ENCODE measurements at regions not wholly inside any gene's neighbourhood (a gene's known extent, or its start where the extent isn't known, plus 50 kb on each side); places are given as distances from the start of the nearest gene placed in this dataset.
"Not testable (repeated sequence)": the region's sequence is repeated elsewhere in the genome, so short reads cannot be mapped to it uniquely, and the experiment has no call there.

DNA sequence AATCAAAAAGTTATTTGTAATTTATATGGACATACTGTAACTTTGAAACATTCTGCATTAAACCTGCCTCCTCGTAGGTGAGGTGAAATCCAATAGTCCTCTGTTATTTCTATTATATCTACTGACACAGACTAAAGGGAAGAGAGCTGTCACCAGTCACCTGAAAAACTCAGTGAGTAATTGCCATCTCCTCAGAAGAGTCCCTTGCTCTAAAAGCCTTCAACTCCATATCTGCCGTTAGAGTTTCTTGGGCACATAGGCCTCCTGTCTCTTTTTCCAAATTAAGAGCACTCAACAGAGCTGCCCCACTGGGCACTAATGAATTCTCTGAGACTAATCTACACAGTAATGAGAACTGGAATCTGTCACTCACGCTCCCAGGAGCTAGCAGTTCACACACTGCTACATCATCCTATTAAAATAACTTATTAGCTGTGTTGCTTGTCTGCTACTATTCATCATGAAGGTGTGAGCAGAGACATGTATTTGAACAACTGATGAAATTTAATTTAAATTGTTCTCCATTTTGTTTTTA is 67.3 kb upstream of the VCAN start:
- no peak for DNase-seq

DNA sequence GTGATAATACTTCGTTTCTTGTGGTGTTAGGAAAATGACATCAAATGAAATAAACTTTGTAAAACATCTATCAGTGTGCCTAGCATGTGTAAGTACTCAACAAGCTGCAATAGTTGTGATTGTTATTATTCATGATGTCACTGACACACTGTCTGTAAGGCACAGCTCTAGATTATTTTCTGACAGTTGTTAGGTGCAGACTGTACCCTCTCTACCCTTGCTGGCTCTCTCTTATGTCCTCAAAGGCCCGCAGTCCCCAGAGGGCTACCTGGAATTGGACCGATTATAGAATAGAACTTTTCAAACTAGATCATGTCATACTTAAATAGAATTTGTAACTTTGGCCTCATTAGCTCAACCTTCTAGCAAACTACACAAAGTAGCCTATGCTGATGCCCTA is 65.9 kb upstream of the VCAN start:
- no peak for DNase-seq

DNA sequence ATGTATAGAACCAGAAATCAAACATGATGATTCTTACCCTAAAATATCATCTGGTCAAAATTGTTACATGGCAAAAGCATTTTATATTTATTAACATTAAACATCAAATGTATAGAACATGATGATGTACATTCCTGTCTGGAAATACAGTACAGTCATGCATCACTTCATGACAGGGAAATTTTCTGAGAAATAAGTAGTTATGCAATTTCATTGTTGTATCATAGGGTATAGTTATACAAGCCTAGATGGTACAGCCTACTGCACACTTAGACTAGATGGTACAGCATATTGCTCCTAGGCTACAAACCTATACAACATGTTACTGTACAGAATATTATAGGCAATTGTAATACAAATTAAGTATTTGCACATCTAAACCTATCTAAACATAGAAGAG is 64.6 kb upstream of the VCAN start:
- peak; percentile 51 for DNase-seq

DNA sequence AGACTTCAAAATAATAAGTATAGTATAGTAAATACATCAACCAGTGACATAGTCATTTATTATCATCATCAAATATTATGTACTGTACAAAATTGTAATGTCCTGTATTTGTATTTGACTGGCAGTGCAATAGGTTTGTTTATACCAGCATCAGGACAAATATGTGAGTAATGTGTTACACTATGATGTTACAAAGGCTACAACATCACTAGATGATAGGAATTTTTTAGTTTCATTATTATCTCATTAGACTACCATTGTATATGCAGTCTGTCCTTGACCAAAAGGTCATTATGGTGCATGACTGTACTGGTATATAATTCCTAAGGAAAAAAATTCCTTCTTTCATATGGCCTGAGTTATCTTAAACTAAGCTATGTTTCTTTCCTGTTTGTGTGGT is 63.6 kb upstream of the VCAN start:
- peak; percentile 22 for DNase-seq

DNA sequence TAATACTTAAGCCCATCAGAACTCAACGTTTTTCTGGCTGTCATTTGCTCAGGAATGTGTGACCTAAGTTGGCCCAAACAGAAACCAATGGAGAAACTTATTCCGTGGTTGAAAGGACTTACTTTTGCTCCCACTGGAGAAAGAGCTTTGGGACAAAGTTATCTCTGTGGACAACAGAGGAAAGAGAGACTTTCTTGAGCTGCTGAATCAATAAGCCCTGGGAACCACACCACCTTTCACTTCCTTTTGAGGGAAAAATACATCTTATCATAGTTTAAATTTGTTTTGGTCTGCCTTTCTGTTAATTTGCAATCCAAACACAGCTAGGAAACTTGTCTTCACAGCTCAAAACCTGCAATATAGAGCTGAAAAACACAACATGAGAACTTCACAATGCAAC is 62.8 kb upstream of the VCAN start:
- no peak for DNase-seq

DNA sequence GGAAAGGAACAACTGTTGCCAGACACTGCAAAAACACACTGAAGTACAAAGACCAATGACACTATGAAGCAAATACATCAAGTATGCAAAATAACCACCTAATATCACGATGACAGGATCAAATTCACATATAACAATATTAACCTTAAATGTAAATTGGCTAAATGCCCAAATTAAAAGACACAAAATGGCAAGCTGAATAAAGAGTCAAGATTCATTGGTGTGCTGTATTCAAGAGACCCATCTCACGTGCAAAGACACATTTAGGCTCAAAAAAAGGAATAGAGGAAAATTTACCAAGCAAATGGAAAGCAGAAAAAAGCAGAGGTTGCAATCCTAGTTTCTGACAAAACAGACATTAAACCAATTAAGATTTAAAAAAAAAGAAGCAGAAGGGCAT is 61.8 kb upstream of the VCAN start:
- not testable (repeated sequence) for DNase-seq

DNA sequence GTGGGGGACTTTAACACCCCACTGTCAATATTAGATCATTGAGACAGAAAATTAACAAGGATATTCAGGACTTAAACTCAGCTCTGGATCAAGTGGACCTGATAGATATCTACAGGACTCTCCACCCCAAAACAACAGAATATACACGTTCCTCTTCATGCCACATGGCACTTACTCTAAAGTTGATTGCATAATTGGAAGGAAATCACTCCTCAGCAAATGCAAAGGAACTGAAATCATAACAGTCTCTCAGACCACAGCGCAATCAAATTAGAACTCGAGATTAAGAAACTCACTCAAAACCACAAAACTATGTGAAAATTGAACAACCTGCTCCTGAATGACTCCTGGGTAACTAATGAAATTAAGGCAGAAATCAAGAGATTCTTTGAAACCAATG is 61.2 kb upstream of the VCAN start:
- peak; percentile 54 for DNase-seq

DNA sequence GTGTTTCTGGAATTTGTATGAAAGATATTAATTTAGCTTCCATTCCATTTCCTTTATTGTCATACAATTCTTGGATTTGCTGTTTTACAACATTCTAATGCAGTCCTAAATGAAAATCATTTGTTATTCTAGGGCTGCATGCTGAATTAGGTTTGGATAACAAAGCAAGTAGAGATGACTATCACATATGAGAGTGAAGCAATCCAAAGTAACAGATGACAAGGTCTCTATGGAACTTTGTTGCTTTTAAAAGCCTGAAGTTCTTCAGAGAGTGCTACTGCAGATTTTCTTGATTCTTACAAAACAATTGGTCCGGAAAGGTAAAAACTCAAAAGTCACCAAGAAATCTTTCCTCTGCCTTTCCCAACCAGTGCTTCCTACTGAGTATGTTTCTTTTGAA is 56.9 kb upstream of the VCAN start:
- DNase-seq = no peak

DNA sequence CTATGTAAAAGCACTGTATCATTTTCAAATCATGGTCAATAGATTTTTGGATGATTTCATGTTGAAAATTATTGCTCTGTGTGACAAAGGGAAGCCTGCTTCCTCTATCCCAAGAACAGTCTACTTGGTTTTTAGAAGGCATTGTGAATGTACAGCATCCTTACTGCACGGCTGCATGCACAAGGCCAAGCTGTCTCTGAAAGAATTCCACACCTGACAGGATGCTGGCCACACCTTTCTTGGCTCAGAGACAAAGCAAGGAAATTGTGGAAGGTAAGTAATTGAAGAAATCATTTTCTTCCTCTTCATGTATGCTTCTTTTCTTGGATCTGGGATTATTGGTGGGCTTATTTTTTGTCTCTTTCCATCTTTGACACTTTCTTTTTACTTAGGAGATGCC is 53.7 kb upstream of the VCAN start:
- DNase-seq = no peak

DNA sequence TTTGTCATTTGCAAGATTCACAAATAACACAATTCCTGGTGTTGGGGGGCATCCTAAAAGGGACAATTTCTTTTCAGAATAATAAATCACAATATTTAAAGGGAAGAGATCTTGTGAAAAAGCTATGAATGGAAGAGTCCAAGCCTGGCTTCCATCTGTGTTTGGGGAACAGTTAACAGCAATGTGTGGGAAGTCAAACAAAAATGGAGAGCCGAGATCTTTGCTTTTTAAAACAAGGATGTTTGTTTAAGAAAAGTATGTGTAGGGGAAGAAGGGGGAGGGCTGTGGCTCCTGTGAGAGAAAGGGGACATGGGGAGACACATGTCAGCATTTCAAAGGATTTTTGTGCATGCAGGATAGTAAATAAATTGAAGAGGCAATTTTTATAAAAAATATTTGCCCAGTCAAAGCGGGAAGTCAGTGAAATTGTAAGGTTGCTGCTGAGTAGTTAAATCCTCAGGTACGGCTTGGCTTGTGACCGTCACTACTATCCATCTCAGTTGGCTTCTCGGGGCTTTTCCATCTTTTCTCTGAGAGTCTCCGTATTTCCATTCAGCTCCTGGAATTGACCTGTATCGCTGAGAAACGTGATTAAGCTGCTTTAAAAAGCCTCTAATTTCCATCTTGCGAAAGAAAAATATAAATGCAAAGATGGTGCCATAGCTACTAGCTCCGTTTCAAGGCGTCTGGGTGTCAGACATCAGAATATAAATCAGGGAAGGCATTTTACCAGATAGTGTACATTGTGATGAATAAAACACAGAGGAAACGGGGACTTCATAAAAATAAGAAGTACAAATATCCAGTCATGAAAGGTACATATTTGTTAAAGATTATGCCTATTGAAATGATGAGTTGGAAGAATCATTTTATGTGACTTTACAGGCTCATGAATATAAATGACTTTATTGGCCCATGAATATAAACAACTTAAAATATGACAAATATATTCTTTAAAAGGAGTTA is 52.9 kb upstream of the VCAN start:
- DNase-seq = no peak
